ENCODE measurements at regions not wholly inside any gene's neighbourhood (a gene's known extent, or its start where the extent isn't known, plus 50 kb on each side); places are given as distances from the start of the nearest gene placed in this dataset.
"Not testable (repeated sequence)": the region's sequence is repeated elsewhere in the genome, so short reads cannot be mapped to it uniquely, and the experiment has no call there.

DNA sequence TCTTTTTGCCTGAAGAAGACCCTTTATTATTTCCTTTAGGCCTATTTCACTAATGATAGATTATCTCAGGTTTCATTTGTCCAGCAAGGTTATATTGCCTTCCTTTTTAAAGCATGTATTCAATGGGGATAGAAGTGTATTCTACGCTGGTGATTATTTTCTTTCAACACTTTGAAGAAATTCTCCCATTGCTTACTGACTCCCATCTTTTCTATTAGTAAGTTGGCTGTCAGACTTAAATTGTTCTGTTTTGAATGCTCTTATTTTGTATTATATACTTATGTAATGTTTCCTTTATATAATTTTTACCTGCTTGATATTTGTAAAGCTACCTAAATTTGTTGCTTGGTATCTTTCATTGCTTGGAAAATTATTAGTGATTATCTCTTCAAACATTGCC is 445.1 kb upstream of the RASGRP1 start:
- H3K4me1 ChIP-seq: no peaks in the 10 kb centered on the region
- TF ChIP-seq, protein P1, sequence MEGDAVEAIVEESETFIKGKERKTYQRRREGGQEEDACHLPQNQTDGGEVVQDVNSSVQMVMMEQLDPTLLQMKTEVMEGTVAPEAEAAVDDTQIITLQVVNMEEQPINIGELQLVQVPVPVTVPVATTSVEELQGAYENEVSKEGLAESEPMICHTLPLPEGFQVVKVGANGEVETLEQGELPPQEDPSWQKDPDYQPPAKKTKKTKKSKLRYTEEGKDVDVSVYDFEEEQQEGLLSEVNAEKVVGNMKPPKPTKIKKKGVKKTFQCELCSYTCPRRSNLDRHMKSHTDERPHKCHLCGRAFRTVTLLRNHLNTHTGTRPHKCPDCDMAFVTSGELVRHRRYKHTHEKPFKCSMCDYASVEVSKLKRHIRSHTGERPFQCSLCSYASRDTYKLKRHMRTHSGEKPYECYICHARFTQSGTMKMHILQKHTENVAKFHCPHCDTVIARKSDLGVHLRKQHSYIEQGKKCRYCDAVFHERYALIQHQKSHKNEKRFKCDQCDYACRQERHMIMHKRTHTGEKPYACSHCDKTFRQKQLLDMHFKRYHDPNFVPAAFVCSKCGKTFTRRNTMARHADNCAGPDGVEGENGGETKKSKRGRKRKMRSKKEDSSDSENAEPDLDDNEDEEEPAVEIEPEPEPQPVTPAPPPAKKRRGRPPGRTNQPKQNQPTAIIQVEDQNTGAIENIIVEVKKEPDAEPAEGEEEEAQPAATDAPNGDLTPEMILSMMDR (IDR thresholded peaks at IDR 0.05): no peak
- TF ChIP-seq POLR2A (IDR thresholded peaks at IDR 0.05): no peak
- peaks cover 0 to 15% (median 0%) of the 10 kb centered on the region in 4 donors for H3K9me3 ChIP-seq
- H3K27me3 ChIP-seq: no peaks in the 10 kb centered on the region
- DNase-seq: no peak
- H3K4me3 ChIP-seq: no peak overlapping the region
- H3K27ac ChIP-seq: no peak overlapping the region
- no peaks in the 10 kb centered on the region for H3K36me3 ChIP-seq

DNA sequence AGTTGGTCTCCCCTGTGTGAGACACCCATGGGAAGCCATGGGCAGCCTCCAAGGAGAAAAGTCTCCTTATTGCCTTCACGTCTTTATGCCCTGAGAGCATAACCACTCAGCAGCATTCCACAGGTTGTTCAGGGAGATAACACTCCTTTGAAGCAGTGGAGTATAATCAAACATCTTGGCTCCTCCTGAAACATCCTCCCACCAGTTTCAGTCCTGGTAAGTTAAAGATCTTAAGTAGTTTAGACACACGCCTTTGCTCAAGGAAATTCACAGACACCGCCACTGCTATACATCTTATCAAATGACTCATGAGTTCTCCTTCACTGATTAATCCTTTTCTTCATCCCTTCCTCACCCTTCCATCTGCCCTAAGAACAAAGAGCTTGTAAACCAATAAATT is 446.5 kb upstream of the RASGRP1 start:
- H3K36me3 ChIP-seq, DNase-seq, H3K27ac ChIP-seq, H3K4me3 ChIP-seq, H3K27me3 ChIP-seq, H3K4me1 ChIP-seq: not testable (repeated sequence)
- peaks cover 0 to 15% (median 0%) of the 10 kb centered on the region in 4 donors for H3K9me3 ChIP-seq

DNA sequence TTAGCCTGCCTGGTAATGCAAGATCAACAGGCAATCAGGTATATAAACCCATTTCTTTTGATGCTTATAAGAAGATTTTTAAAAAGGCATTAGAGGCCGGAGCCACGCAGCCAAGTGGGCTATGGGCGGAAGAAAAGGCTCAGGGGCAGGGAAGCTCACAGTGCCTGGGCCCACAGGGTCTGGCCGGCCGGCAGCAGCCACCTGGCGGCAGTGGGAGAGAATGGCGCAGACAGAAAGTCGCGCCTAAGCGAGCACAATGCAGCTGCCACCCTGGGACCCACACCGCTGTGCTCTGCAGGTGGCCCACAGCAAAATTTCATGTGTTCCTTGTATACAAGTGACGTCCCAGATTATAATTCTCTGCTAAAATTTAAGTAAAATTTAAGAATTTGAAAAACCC is 448.6 kb upstream of the RASGRP1 start:
- H3K27ac ChIP-seq: no peak overlapping the region
- no peaks in the 10 kb centered on the region for H3K4me1 ChIP-seq
- no peak for TF ChIP-seq POLR2A (IDR thresholded peaks at IDR 0.05)
- TF ChIP-seq, protein P1 (IDR thresholded peaks at IDR 0.05): no peak
- H3K36me3 ChIP-seq: no peaks in the 10 kb centered on the region
- peaks cover 0 to 15% (median 0%) of the 10 kb centered on the region in 4 donors for H3K9me3 ChIP-seq
- no peak for DNase-seq
- H3K4me3 ChIP-seq: no peak overlapping the region
- H3K27me3 ChIP-seq: no peaks in the 10 kb centered on the region

DNA sequence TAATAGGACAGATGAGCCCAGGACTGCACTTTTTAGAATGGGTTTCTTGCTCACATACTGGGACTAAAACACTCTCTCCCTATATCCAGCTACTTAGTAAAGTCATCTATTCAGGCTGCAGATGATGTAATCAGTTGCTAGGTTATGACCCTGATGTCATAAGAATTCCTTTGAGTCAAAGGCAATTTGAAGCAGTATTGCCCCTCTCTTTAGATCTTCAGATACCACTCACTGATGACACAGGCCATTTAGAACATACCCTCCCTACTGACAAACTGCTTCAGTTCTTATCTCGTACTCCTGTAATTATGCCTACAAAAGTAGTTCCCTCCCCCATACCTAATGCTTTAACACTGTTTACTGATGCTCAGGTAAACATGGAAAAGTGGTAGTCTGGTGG is 450.1 kb upstream of the RASGRP1 start:
- Histone ChIP-seq H3K4me1 (no peaks in the 10 kb centered on the region), H3K27me3 (no peaks in the 10 kb centered on the region), H3K4me3 (no peak overlapping the region), H3K9me3 (peaks cover 0 to 10% (median 0%) of the 10 kb centered on the region in 4 donors), H3K36me3 (no peaks in the 10 kb centered on the region), H3K27ac (no peak overlapping the region)
- no peak for DNase-seq
- no peak for TF ChIP-seq POLR2A (IDR thresholded peaks at IDR 0.05)
- TF ChIP-seq, protein P1 (IDR thresholded peaks at IDR 0.05): no peak

DNA sequence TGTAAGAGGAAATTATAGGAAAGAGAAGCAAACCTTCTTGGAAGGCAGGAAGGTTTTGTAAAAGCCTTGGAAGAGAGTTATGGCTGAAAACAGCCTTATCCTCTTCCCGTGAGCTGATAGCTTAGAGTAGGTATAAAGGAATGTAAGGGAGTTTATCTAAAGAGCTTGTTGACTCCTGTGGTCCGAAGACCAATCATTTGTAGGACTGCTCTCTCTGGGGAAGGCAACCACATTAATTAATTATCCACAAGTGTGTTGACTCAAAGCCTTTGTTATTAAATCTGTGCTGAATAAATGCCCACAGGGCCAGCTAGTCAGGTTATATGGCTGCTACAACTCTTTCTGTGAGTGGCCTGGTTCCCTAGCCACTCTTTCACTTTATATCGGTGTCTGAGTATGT is 452.1 kb upstream of the RASGRP1 start:
- no peaks in the 10 kb centered on the region for H3K27me3 ChIP-seq
- no peak overlapping the region for H3K27ac ChIP-seq
- no peaks in the 10 kb centered on the region for H3K4me1 ChIP-seq
- no peak for DNase-seq
- no peaks in the 10 kb centered on the region for H3K36me3 ChIP-seq
- no peaks in the 10 kb centered on the region for H3K9me3 ChIP-seq
- TF ChIP-seq, protein P1 (IDR thresholded peaks at IDR 0.05): no peak
- TF ChIP-seq POLR2A (IDR thresholded peaks at IDR 0.05): no peak
- H3K4me3 ChIP-seq: no peak overlapping the region

DNA sequence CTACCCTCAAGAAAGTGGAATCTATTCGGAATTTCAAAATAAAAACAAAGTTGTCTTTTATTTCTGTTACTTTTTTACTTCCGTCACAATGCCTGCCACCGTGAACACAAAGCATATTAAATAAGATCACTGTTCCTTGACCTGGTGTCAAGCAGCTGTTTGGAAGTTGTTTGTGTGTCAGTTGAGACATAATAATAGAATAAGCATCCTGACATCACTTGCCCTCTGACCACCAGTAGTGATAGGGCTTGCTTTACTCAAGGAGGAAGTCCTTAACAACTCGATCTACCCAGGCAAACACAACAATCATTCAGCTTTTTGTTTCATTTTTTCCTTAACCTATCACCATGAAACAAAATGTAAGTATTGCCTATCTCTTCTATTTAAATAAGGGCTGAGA is 454.4 kb upstream of the RASGRP1 start:
- H3K4me3 ChIP-seq: no peak overlapping the region
- no peaks in the 10 kb centered on the region for H3K9me3 ChIP-seq
- H3K27ac ChIP-seq: no peak overlapping the region
- H3K27me3 ChIP-seq: no peaks in the 10 kb centered on the region
- no peaks in the 10 kb centered on the region for H3K4me1 ChIP-seq
- TF ChIP-seq POLR2A (IDR thresholded peaks at IDR 0.05): no peak
- TF ChIP-seq, protein P1 (IDR thresholded peaks at IDR 0.05): no peak
- DNase-seq: no peak
- H3K36me3 ChIP-seq: no peaks in the 10 kb centered on the region
